ENCODE measurements at regions not wholly inside any gene's neighbourhood (a gene's known extent, or its start where the extent isn't known, plus 50 kb on each side); places are given as distances from the start of the nearest gene placed in this dataset.
"Not testable (repeated sequence)": the region's sequence is repeated elsewhere in the genome, so short reads cannot be mapped to it uniquely, and the experiment has no call there.

- not testable (repeated sequence) for DNase-seq
Measured at GRCh38 chr2:156254637-156255067, 77.9 kb downstream of the NR4A2 start.

- DNase-seq, result no peak
Measured at GRCh38 chr2:156253765-156254164, 78.8 kb downstream of the NR4A2 start.

- DNase-seq, result no peak
Measured at GRCh38 chr2:156242874-156243273, 89.6 kb downstream of the NR4A2 start.

GRCh38 chr2:156237558-156237957, 95.0 kb downstream of the NR4A2 start:
- no peak for DNase-seq

DNA sequence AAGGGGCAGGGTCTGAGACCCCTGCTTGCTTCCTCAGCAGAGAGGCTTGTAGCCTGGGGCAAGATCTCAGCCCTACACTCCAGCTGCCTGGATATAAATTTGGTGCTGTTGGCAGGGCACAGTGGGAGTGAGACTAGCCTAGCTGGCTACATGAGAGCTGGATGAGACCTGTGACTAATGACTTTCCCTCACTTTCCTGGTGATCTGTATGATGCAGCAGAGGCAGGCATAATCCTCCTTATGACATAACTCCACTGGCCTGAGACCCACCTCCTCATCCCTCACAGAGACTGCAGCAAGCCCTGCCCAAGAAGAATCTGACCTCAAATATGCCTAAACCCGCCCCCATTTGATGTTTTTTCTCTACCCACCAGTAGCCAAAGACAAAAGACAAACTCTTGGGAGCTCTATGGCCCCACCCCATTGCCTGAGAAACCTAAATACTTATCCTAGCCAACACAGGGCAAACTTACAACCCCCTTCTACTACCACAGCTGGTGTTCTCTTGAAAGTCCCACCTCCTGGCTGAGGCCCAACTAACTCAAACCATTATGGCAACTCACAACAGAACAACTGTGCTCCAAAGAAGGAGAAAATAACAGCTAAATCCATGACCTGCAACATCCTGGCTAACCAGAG, 102.7 kb downstream of the NR4A2 start:
- no peak for DNase-seq

DNA sequence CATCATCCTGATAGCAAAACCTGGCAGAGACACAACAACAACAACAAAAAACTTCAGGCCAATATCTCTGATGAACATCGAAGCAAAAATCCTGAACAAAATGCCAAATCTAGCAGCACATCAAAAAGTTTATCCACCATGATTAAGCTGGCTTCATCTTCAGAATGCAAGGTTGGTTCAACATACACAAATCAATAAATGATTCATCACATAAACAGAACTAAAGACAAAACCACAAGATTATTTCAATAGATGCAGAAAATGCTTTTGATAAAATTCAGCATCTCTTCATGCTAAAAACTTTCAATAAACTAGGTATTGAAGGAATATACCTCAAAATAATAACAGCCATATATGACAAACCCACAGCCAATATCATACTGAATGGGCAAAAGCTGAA, 109.2 kb downstream of the NR4A2 start:
- DNase-seq, result not testable (repeated sequence)

GRCh38 chr2:156221703-156222102, 110.8 kb downstream of the NR4A2 start:
- DNase-seq, result no peak

DNA sequence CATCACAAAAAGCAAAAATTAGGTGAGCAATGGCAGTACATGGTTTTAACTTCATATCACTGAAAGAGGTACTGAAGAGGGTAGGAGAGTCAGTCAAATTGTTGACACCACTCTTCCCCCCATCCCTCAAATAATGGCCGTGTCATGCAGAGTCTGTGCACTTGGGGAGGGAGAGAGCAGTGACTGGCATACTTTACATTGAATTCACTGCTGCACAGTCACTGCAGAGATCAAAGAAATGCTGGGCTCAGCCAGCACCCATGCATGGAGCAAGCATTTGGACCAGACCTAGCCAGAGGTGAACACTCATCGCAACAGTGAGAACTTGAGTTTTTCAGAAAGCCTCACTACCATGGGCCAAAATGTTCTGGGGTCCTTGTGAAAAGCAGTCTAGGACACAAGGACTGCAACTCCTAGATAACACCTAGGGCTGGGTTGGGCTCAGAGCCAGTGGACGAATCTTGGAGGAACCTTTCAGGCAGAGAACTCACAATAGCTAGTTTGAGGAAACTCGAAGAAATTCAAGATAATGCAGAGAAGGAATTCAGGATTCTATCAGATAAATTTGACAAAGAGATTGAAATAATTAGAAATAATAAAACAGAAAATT, 112.9 kb downstream of the NR4A2 start:
- DNase-seq, result no peak

DNA sequence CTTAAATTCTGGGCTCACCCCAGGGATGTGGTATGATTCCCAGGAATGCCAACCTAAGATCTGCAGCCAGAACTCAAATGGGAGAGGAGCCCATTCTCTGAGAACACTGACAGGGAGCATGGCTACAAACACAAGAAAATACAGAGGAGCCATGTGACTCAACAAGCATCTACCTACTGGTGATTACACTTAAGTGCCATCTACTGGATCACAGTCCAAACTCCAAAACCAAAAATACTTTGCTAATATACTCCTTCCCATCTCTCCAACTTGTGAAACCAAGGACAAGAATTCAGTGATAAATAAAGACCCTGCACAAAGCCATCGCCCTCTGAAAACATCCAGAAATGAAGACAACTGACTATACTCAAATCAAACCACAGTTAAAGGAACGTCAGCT, 116.9 kb downstream of the NR4A2 start:
- no peak for DNase-seq

GRCh38 chr2:156211318-156211717, 121.2 kb downstream of the NR4A2 start:
- DNase-seq, result no peak

- no peak for DNase-seq
Measured at GRCh38 chr2:156206355-156206754, 126.2 kb downstream of the NR4A2 start.

GRCh38 chr2:156199588-156199987, 132.9 kb downstream of the NR4A2 start:
- DNase-seq, result no peak

DNA sequence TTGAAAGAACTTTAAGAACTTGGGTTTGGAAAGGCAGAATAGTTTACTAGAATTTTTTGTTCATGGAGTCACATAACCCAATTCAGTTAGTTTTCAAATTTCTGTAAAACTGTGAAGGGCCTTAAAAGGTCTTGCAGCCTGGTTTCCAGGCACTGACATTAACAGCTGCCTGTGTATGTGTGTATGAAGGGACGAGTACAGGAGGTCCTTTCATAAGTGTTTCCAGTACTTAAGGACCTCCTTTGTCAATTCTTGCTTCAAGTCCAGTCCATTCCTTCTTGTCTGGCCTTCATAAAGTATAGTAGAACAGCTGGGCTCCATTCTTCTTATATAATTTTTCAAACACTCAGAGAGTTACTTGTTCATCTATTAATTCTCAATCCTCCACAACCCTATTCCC, 136.5 kb downstream of the NR4A2 start:
- no peak for DNase-seq

- no peak for DNase-seq
Measured at GRCh38 chr2:156192468-156192867, 140.1 kb downstream of the NR4A2 start.

DNA sequence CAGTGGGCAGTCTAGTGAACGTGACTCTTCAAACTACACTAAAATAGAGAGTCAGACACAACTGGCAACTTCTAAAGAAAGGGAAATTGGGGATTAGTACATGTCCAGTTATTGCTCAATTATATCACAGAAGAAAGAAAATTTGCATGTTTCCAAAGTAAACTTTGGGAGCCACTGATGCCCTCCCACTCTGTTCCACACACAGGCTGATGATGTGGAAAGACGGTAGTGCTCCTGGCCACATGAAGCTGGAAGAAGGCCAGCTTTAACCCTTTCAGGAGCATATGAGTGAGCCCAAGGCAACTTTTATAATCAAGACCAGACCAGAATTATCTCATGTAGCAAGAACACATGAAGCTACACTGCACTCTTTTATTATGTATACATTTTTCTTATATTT, 141.0 kb downstream of the NR4A2 start:
- DNase-seq, result no peak

- DNase-seq, result no peak
Measured at GRCh38 chr2:156190517-156190916, 142.0 kb downstream of the NR4A2 start.

GRCh38 chr2:156189584-156189983, 142.9 kb downstream of the NR4A2 start:
- no peak for DNase-seq

DNA sequence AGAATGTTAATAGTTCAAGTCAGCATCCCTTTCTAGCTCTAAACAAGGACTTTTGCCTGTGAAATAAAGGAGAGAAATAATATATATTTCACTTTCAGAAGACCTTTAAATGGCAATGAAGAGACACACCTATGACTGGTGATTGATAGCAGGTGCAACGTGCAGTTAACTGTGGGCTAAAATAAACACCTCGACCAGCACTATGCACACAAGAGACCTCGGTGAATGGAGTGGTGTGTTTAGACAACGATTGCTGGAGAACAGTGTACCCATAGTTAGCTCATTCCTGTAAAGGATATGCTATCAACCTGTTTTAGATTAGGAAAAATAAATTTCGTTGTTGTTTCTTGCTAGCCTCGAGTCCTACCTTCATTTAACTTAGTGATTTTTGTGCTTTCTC, 143.4 kb downstream of the NR4A2 start:
- DNase-seq, result no peak

- DNase-seq, result no peak
Measured at GRCh38 chr2:156182132-156182531, 150.4 kb downstream of the NR4A2 start.

- DNase-seq, result no peak
Measured at GRCh38 chr2:156181208-156181607, 151.3 kb downstream of the NR4A2 start.

- no peak for DNase-seq
Measured at GRCh38 chr2:156177654-156178053, 154.9 kb downstream of the NR4A2 start.

DNA sequence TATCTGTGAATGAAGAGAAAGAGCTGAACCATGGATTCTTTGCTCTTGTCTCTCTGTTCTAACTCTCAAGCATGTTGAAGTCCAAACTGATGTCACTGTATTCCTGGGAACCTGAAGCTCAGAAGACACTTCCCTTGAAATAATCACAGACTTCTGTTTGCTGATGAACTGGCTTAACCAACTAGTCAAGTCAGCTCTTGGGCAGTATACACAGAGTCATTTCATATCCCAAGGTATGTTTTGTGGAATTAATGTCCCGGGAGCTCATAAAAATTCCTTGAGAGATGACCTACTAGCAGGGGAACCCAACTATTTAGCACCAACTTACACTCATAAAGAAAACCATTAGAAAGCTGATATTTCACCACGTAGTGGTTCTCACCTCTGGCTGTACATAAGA, 156.6 kb downstream of the NR4A2 start:
- no peak for DNase-seq

DNA sequence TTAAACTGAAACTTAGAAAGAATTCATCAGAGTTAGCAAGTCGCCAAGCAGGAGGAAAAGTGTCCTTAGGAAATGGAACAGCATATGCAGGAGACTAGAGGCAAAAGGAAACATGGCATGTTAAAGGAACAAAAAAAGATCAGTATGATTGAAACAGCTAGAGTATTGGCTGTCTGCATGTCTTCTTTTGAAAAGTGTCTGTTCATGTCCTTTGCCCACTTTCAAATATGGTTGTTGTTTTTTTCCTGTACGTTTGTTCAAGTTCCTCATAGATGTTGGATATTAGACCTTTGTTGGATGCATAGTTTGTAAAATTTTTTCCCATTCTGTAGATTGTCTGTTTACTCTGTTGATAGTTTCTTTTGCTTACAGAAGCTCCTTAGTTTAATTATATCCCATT, 161.6 kb downstream of the NR4A2 start:
- DNase-seq, result no peak

GRCh38 chr2:156165742-156166141, 166.8 kb downstream of the NR4A2 start:
- no peak for DNase-seq

Measured in amygdala (tissue), 56 donors.